HEK293 (cell line): ENCODE measurements at regions not wholly inside any gene's neighbourhood (a gene's known extent, or its start where the extent isn't known, plus 50 kb on each side); places are given as distances from the start of the nearest gene placed in this dataset.

Experiments
- CTCF ChIA-PET: fragments of 350-600 bp; formaldehyde crosslinking; extraction: SDS; loops from one replicate; lab custom pipeline; 2021; ENCODE audit warnings: antibody characterized with exemption; lab: Yijun Ruan, JAX
- POLR2A ChIA-PET: fragments of 300-600 bp; formaldehyde crosslinking; extraction: SDS; loops from one replicate; lab custom pipeline; 2020; ENCODE audit warnings: antibody characterized with exemption, inconsistent platforms; lab: Yijun Ruan, JAX
- H3K27ac ChIP-seq: fragments of 200-500 bp; sonication (Bioruptor generic); 2 replicates; pipeline ENCODE4 v1.5.1; 2014; ENCODE audit warnings: low read depth, low read length, control low read depth, inconsistent platforms; ENCODE audit errors: extremely low read depth
- H3K36me3 ChIP-seq, 2 experiments: fragments of 200-500 bp in 1 of 2; sonication (Bioruptor generic) in 1 of 2; 1 replicate in 1 of 2; 2 replicates in 1 of 2; pipeline ENCODE4 v1.5.1; 2014 to 2017; ENCODE audit warnings: inconsistent platforms in 2 of 2, low read length in 2 of 2; ENCODE audit not compliant: control insufficient read depth in 2 of 2, insufficient read depth in 1 of 2
- H3K4me1 ChIP-seq: fragments of 200-500 bp; sonication (Bioruptor generic); 2 replicates; pipeline ENCODE4 v1.5.1; 2014; ENCODE audit warnings: mild to moderate bottlenecking, low read length, inconsistent platforms; ENCODE audit not compliant: control insufficient read depth, insufficient read depth
- H3K4me3 ChIP-seq: 2 replicates; pipeline ENCODE4 v1.5.1; 2011; ENCODE audit warnings: low read depth, mild to moderate bottlenecking, control low read depth, low read length, moderate library complexity
- H3K9me3 ChIP-seq: fragments of 200-500 bp; sonication (Bioruptor generic); 2 replicates; pipeline ENCODE4 v1.5.1; 2014; ENCODE audit warnings: low read depth, low read length, inconsistent platforms; ENCODE audit not compliant: control insufficient read depth, insufficient read depth
- BCL11A ChIP-seq: fragments of 450-650 bp; formaldehyde crosslinking; IDR thresholded peaks from 2 replicates; pipeline ENCODE4 v1.5.1; 2016; ENCODE audit warnings: low read depth, missing biosample characterization, missing genetic modification characterization
- KLF16 ChIP-seq: fragments of 450-650 bp; formaldehyde crosslinking; IDR thresholded peaks from 2 replicates; pipeline ENCODE4 v1.5.1; 2017; ENCODE audit warnings: missing biosample characterization, missing genetic modification characterization
- MEIS1 ChIP-seq: sonication (generic); formaldehyde crosslinking; IDR thresholded peaks from 2 replicates; pipeline ENCODE4 v1.8.1; 2022; ENCODE audit warnings: missing genetic modification reagents, mild to moderate bottlenecking, borderline replicate concordance
- ZBTB17 ChIP-seq: fragments of 450-650 bp; formaldehyde crosslinking; IDR thresholded peaks from 2 replicates; pipeline ENCODE4 v1.5.1; 2016; ENCODE audit warnings: missing biosample characterization, missing genetic modification characterization
- ZBTB48 ChIP-seq: fragments of 450-650 bp; formaldehyde crosslinking; IDR thresholded peaks from 2 replicates; pipeline ENCODE4 v1.5.1; 2016; ENCODE audit warnings: missing biosample characterization, missing genetic modification characterization
- ZBTB7A ChIP-seq: fragments of 450-650 bp; formaldehyde crosslinking; IDR thresholded peaks from 2 replicates; pipeline ENCODE4 v1.5.1; 2016; ENCODE audit warnings: low read depth, missing biosample characterization, missing genetic modification characterization
- ZFP3 ChIP-seq: fragments of 450-650 bp; formaldehyde crosslinking; IDR thresholded peaks from 2 replicates; pipeline ENCODE4 v1.5.1; 2016; ENCODE audit warnings: low read depth, missing biosample characterization, missing genetic modification characterization
- ZNF146 ChIP-seq: fragments of 450-650 bp; formaldehyde crosslinking; IDR thresholded peaks from 2 replicates; pipeline ENCODE4 v1.5.1; 2016; ENCODE audit warnings: missing biosample characterization, missing genetic modification characterization
- ZNF16 ChIP-seq: fragments of 450-650 bp; formaldehyde crosslinking; IDR thresholded peaks from 2 replicates; pipeline ENCODE4 v1.5.1; 2016; ENCODE audit warnings: low read depth, missing biosample characterization, missing genetic modification characterization
- ZNF223 ChIP-seq: fragments of 450-650 bp; formaldehyde crosslinking; IDR thresholded peaks from 2 replicates; pipeline ENCODE4 v1.5.1; 2016; ENCODE audit warnings: missing biosample characterization, missing genetic modification characterization
- ZNF266 ChIP-seq: fragments of 450-650 bp; formaldehyde crosslinking; IDR thresholded peaks from 2 replicates; pipeline ENCODE4 v1.5.1; 2016; ENCODE audit warnings: missing biosample characterization, missing genetic modification characterization, low read depth
- ZNF274 ChIP-seq, 2 experiments: fragments of 200-500 bp in 1 of 2; fragments of 450-650 bp in 1 of 2; sonication (Bioruptor generic) in 1 of 2; formaldehyde crosslinking in 1 of 2; IDR thresholded peaks; 2 replicates each; pipeline versions ENCODE4 v1.5.1 to v1.6.1; 2014 to 2016; ENCODE audit warnings: borderline replicate concordance in 1 of 2, inconsistent platforms in 1 of 2, low read length in 1 of 2, missing biosample characterization in 1 of 2, missing genetic modification characterization in 1 of 2
- ZNF341 ChIP-seq: fragments of 450-650 bp; formaldehyde crosslinking; IDR thresholded peaks from 2 replicates; pipeline ENCODE4; 2016; ENCODE audit warnings: low read depth, missing biosample characterization, missing genetic modification characterization
- ZNF366 ChIP-seq: fragments of 450-650 bp; formaldehyde crosslinking; conservative IDR thresholded peaks from 2 replicates; pipeline ENCODE4 v1.5.1; 2016; ENCODE audit warnings: missing biosample characterization, missing genetic modification characterization
- ZNF501 ChIP-seq: fragments of 450-650 bp; formaldehyde crosslinking; IDR thresholded peaks from 2 replicates; pipeline ENCODE4 v1.5.1; 2016; ENCODE audit warnings: missing biosample characterization, missing genetic modification characterization
- ZNF514 ChIP-seq: fragments of 450-650 bp; formaldehyde crosslinking; IDR thresholded peaks from 2 replicates; pipeline ENCODE4 v1.5.1; 2016; ENCODE audit warnings: missing biosample characterization, missing genetic modification characterization
- ZNF707 ChIP-seq: fragments of 450-650 bp; formaldehyde crosslinking; IDR thresholded peaks from 2 replicates; pipeline ENCODE4 v1.5.1; 2016; ENCODE audit warnings: missing biosample characterization, missing genetic modification characterization
- TF ChIP-seq, protein P1 (sequence below): fragments of 450-650 bp; formaldehyde crosslinking; IDR thresholded peaks from 2 replicates; pipeline ENCODE4 v1.5.1; 2016; ENCODE audit warnings: missing biosample characterization, missing genetic modification characterization
- TF ChIP-seq, protein P2 (sequence below): fragments of 450-650 bp; formaldehyde crosslinking; IDR thresholded peaks from 2 replicates; pipeline ENCODE4 v1.5.1; 2016; ENCODE audit warnings: missing biosample characterization, missing genetic modification characterization
- TF ChIP-seq, protein P3 (sequence below): fragments of 450-650 bp; formaldehyde crosslinking; IDR thresholded peaks from 2 replicates; pipeline ENCODE4 v1.5.1; 2016; ENCODE audit warnings: missing biosample characterization, missing genetic modification characterization
- TF ChIP-seq, protein P4 (sequence below): fragments of 450-650 bp; formaldehyde crosslinking; IDR thresholded peaks from 2 replicates; pipeline ENCODE4 v1.5.1; 2016; ENCODE audit warnings: missing biosample characterization, missing genetic modification characterization
- TF ChIP-seq, protein P5 (sequence below): fragments of 450-650 bp; formaldehyde crosslinking; IDR thresholded peaks from 2 replicates; pipeline ENCODE4 v1.5.1; 2016; ENCODE audit warnings: missing biosample characterization, missing genetic modification characterization

DNA sequence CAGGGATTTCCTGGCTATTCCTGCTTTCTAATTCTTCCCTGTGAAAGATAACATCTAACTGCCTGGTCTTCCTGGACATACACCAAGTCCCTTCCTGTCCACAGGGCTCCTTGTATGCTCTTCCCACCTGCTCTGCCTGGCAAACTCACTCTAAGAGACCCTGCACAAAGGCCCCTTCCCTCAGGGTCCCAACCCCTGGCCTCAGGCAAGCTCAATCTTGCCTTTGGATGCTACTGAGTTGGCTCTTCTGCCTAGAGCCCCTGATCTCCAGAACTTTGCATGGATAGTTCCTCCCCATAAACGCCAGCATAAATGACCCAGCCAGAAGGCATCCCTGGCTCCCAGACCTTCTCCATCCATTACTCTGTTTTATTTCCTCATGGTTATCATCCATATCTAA lies 98.3 kb upstream of the OTOS start:
- CTCF ChIA-PET, result no interaction called here
- H3K4me1 ChIP-seq, result no peaks in the 10 kb centered on the region
- no peak overlapping the region for H3K27ac ChIP-seq
- POLR2A ChIA-PET, result no interaction called here
- TF ChIP-seq, protein P1, sequence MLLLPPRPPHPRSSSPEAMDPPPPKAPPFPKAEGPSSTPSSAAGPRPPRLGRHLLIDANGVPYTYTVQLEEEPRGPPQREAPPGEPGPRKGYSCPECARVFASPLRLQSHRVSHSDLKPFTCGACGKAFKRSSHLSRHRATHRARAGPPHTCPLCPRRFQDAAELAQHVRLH, result no peak
- TF ChIP-seq, protein P2, sequence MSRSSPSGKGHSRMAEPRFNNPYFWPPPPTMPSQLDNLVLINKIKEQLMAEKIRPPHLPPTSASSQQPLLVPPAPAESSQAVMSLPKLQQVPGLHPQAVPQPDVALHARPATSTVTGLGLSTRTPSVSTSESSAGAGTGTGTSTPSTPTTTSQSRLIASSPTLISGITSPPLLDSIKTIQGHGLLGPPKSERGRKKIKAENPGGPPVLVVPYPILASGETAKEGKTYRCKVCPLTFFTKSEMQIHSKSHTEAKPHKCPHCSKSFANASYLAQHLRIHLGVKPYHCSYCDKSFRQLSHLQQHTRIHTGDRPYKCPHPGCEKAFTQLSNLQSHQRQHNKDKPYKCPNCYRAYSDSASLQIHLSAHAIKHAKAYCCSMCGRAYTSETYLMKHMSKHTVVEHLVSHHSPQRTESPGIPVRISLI, result no peak
- TF ChIP-seq ZFP3 (tag by site-specific recombination), result no peak
- TF ChIP-seq, protein P3, sequence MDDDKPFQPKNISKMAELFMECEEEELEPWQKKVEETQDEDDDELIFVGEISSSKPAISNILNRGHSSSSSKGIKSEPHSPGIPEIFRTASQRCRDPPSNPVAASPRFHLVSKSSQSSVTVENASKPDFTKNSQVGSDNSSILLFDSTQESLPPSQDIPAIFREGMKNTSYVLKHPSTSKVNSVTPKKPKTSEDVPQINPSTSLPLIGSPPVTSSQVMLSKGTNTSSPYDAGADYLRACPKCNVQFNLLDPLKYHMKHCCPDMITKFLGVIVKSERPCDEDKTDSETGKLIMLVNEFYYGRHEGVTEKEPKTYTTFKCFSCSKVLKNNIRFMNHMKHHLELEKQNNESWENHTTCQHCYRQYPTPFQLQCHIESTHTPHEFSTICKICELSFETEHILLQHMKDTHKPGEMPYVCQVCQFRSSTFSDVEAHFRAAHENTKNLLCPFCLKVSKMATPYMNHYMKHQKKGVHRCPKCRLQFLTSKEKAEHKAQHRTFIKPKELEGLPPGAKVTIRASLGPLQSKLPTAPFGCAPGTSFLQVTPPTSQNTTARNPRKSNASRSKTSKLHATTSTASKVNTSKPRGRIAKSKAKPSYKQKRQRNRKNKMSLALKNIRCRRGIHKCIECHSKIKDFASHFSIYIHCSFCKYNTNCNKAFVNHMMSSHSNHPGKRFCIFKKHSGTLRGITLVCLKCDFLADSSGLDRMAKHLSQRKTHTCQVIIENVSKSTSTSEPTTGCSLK, result no peak
- TF ChIP-seq, protein P4, sequence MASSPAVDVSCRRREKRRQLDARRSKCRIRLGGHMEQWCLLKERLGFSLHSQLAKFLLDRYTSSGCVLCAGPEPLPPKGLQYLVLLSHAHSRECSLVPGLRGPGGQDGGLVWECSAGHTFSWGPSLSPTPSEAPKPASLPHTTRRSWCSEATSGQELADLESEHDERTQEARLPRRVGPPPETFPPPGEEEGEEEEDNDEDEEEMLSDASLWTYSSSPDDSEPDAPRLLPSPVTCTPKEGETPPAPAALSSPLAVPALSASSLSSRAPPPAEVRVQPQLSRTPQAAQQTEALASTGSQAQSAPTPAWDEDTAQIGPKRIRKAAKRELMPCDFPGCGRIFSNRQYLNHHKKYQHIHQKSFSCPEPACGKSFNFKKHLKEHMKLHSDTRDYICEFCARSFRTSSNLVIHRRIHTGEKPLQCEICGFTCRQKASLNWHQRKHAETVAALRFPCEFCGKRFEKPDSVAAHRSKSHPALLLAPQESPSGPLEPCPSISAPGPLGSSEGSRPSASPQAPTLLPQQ (tag by site-specific recombination), result no peak
- TF ChIP-seq ZNF514 (tag by site-specific recombination), result no peak
- TF ChIP-seq, protein P5, sequence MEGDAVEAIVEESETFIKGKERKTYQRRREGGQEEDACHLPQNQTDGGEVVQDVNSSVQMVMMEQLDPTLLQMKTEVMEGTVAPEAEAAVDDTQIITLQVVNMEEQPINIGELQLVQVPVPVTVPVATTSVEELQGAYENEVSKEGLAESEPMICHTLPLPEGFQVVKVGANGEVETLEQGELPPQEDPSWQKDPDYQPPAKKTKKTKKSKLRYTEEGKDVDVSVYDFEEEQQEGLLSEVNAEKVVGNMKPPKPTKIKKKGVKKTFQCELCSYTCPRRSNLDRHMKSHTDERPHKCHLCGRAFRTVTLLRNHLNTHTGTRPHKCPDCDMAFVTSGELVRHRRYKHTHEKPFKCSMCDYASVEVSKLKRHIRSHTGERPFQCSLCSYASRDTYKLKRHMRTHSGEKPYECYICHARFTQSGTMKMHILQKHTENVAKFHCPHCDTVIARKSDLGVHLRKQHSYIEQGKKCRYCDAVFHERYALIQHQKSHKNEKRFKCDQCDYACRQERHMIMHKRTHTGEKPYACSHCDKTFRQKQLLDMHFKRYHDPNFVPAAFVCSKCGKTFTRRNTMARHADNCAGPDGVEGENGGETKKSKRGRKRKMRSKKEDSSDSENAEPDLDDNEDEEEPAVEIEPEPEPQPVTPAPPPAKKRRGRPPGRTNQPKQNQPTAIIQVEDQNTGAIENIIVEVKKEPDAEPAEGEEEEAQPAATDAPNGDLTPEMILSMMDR (tag by site-specific recombination), result no peak
- no peak overlapping the region for H3K4me3 ChIP-seq
- no peaks in the 10 kb centered on the region for H3K36me3 ChIP-seq
- H3K9me3 ChIP-seq, result no peaks in the 10 kb centered on the region

DNA sequence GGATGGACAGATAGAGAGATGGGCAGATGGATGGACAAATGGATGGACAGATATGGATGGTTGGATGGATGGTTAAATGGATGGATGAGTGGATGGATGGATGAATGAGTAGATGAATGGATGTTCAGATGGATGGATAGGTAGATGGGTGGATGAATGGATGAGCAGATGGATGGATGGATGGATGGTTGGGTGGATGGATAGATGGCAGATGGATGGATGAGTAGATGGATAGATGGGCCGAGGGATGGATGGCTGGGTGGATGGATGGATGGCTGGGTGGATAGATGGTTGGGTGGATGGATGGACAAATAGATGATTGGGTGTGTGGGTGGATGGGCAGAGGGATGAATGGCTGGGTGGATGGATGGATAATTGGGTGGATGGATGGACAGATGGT lies 98.9 kb upstream of the OTOS start:
- ChIA-PET CTCF (no interaction called here), POLR2A (no interaction called here)
- Histone ChIP-seq H3K4me3 (no peak overlapping the region), H3K27ac (no peak overlapping the region), H3K36me3 (no peaks in the 10 kb centered on the region), H3K4me1 (no peaks in the 10 kb centered on the region), H3K9me3 (no peaks in the 10 kb centered on the region)
- TF ChIP-seq ZNF341 (tag by site-specific recombination) (no peak), ZBTB17 (tag by site-specific recombination) (peak; percentile 98), ZNF514 (tag by site-specific recombination) (no peak), ZNF366 (peak; percentile 93), ZNF707 (tag by site-specific recombination) (no peak)

DNA sequence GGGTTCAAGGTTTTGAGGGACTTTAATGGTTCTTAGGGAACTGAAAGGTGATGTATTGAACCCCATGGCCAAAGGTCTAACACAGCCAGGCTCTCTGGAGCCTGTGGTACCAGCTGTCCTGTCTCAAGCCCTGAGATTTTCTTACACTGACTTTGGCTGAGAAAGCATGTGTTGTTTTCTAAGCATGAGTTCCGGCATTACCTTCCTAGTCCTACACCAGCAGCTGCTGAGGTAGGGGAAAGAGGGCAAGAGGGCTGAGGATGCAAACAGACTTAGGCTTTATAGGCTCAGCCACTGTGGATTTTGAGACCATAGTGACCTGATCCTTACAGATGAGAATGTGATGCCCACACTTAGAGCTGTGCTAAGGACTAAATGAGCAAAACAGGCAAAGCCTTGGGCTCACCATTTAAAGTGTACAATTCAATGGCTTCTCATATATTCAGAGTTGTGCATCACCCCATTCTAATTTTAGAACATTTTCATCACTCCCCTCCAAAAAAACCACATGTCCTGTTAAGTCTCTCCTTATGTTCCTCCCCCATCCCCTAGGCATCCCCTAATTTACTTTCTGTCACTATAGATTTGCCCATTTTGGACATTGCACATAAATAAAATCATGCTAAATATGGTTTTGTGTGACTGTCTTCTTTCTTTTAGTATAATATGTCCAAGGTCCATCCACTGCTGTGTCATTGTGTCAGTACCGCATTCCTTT lies 99.7 kb upstream of the OTOS start:
- CTCF ChIA-PET, result interaction anchor here (0.8 kb wide), 1 partner anchor 76 kb away, joined by 3 read pairs; no protein-coding TSS in a partner anchor
- H3K9me3 ChIP-seq, result no peaks in the 10 kb centered on the region
- H3K4me1 ChIP-seq, result no peaks in the 10 kb centered on the region
- H3K27ac ChIP-seq, result no peak overlapping the region
- H3K36me3 ChIP-seq, result no peaks in the 10 kb centered on the region
- H3K4me3 ChIP-seq, result no peak overlapping the region
- POLR2A ChIA-PET, result no interaction called here
- TF ChIP-seq ZNF501 (no peak), ZNF16 (tag by site-specific recombination) (no peak), BCL11A (no peak), ZBTB48 (tag by site-specific recombination) (no peak), ZNF266 (no peak), ZNF223 (tag by site-specific recombination) (no peak), ZNF274 (IDR thresholded peaks at IDR 0.05; ENCODE audit: low read length) (no peak), ZNF274 (tag by site-specific recombination; IDR thresholded peaks at IDR 0.05; ENCODE audit: borderline replicate concordance) (no peak), MEIS1 (CRISPR knock-in tag) (no peak), ZBTB7A (no peak), KLF16 (tag by site-specific recombination) (no peak), ZNF146 (tag by site-specific recombination) (no peak)
- TF ChIP-seq, protein P4 (tag by site-specific recombination), result no peak
